Body of pancreas (tissue), 4 donors: ENCODE measurements at regions not wholly inside any gene's neighbourhood (a gene's known extent, or its start where the extent isn't known, plus 50 kb on each side); places are given as distances from the start of the nearest gene placed in this dataset.

Experiments
- POLR2A ChIP-seq, 3 donors: fragments of 450-650 bp; IDR thresholded peaks; one replicate each; pipeline ENCODE4 v1.6.1; 2016; ENCODE audit warnings: antibody characterized with exemption in 3 of 3, mild to moderate bottlenecking in 2 of 3
- TF ChIP-seq, protein P1 (sequence below), 7 experiments: fragments of 450-650 bp in 4 of 7; fragments of 200-600 bp in 3 of 7; sonication (generic) in 3 of 7; IDR thresholded peaks; one replicate each; pipeline ENCODE4 v1.5.1; 2016 to 2019; ENCODE audit warnings: antibody characterized with exemption in 7 of 7

DNA sequence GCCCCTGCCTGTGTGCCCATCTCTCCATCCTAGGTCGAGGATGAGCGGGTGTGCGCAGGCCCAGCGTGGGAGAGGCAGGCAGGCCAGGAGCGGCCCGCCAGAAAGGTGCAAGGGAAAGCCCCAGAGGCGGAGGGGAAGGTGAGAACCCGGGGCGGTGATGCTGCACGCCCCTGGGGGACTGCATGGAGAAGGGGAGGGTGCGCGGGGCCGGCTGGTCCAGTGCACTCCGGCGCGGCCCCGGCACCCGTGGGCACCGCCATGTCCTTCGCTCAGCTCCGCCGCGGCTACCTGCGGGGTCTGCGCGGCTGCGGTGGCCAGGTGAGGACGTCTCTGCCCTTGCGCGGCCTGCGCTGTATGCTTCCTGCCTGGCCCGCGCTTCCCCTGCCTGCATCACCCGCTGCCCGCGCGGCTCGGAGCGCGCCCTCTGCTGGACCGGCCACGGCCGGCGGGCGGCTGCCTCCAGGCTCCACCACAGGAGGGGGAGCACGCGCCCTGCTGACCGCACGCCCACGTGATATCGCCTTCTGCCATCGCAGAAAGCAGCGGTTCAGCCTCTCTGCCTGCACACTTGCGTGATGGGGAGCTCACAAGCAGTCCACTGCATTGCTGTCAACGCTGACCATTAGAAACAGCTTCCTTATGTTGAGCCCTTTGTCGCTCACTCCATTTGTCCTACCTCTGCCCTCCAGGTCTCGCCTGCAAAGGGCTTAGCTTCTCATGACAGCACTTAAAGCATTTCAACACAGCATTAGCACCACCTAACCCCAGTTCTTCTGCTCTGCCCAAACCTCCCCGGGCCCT, 73.9 kb downstream of the CXCL12 start:
- TF ChIP-seq, protein P1, sequence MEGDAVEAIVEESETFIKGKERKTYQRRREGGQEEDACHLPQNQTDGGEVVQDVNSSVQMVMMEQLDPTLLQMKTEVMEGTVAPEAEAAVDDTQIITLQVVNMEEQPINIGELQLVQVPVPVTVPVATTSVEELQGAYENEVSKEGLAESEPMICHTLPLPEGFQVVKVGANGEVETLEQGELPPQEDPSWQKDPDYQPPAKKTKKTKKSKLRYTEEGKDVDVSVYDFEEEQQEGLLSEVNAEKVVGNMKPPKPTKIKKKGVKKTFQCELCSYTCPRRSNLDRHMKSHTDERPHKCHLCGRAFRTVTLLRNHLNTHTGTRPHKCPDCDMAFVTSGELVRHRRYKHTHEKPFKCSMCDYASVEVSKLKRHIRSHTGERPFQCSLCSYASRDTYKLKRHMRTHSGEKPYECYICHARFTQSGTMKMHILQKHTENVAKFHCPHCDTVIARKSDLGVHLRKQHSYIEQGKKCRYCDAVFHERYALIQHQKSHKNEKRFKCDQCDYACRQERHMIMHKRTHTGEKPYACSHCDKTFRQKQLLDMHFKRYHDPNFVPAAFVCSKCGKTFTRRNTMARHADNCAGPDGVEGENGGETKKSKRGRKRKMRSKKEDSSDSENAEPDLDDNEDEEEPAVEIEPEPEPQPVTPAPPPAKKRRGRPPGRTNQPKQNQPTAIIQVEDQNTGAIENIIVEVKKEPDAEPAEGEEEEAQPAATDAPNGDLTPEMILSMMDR (IDR thresholded peaks at IDR 0.05): peak; percentile 91 to 99 (median 95)
- peak; percentile 37 to 60 (median 58) for TF ChIP-seq POLR2A (IDR thresholded peaks at IDR 0.05)
